DMS153 treated with DMSO at 0.1 percent for 48 hours (cell line): ENCODE measurements at regions not wholly inside any gene's neighbourhood (a gene's known extent, or its start where the extent isn't known, plus 50 kb on each side); places are given as distances from the start of the nearest gene placed in this dataset.

Experiments
- DNase-seq: peaks from one replicate; lab custom pipeline; 2025; ENCODE audit not compliant: unreplicated experiment; lab: John Stamatoyannopoulos, UW

DNA sequence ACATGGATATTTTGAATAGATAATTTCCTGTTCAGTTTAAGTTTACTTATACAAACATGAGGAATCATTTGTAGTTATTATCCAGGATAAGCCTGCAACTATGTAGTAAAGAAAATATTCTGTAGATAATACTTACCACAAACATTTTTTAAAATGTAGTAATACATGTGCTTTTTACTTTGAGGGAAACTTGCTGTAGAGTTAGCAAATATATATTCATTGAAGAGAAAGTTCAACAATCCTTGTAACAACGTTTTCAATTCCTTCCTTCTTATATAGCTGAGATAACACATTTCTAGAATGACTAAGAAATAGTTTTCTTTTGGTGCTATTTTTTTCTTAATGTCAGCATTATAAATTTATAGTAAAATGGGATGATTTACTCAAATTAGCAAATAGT lies 664.6 kb upstream of the ADAMTS5 start:
- no peak for DNase-seq

DNA sequence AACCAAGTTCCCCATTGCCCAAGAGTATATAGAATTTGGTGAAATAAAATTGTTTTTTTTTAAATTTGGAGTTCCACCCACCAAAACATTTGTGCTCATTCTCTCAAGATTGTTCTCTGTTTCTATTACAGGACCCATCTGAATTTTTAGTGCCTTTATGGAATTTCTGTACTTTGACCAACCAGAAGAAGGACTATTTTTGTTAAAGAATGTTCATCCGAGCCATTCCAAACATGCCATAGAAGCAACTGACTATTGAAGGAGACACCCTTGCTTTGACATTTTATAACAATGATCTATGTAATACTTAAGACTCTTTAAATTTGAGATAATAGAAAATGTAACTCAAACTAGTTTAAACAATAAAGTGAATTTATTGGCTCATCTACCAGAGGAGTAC lies 655.7 kb upstream of the ADAMTS5 start:
- no peak for DNase-seq

DNA sequence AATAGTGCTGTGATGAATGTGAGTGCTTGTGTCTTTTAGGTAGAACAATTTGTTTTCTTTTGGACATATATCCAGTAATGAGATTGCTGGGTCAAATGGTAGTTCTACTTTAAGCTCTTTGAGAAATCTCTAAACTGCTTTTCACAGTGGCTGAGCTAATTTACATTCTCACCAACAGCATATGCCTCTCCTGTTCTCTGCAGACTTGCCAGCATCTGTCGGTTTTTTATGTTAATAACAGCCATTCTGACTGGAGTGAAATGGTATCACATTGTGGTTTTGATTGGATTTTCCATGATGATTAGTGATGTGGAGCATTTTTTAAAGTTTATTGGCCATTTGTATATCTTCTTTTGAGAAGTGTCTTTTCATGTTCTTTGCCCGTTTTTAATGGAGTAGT lies 647.3 kb upstream of the ADAMTS5 start:
- DNase-seq, result no peak

DNA sequence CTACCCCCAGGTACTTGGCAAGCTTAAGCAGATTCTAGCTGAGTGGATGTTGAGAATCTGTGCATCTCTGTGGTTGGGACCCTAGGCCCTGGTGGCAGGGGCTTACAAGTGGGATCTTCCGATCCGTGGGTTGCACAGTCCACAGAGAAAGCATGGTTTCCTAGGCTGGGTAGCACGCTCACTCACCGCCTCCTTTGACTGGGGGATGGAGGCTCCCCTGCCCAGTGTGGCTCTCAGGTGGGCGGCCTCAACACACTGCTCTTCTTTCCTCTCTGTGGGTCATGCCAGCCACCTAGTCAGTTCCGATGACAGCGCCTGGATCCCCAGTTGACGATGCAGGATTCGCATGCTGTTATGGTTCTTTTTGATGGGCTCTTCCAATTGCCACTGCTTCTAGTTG lies 639.5 kb upstream of the ADAMTS5 start:
- DNase-seq, result no peak

DNA sequence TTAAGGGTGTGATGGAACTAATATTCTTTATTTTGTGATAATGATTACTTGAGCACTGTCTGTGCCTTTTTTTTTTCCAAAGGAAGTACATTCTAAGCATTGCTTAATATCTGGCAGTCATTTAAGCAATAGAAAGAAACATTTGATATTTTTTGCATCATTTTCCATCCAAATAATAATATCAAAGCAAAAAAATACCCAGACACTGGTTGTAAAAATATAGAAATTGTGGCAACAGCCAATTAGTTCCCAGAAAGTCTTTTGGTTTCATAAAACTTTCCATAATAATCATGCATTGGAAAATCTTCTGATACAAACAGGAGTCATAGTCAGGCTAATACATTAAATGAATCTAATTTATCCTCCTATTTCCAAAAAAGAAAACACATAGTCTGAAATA lies 629.3 kb upstream of the ADAMTS5 start:
- DNase-seq, result no peak

DNA sequence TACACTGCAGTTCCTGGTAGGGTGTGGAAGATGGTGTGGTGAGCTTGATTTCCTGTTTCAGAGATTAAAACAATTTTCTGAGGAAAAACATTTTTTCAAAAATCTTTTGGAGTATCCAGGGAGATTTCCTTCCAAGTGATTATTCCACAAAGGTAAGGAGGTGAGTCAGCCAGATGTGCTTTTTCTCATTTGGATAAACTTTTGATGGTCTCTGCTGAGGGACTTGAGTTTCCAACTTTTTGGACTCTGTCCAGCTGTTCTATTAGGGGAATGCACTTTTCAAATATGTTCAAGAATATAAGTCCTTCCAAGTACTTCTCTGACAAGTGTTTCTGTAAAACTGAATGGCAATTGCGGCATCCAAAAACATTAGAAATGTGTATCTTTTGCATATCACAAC lies 628.8 kb upstream of the ADAMTS5 start:
- DNase-seq, result no peak

DNA sequence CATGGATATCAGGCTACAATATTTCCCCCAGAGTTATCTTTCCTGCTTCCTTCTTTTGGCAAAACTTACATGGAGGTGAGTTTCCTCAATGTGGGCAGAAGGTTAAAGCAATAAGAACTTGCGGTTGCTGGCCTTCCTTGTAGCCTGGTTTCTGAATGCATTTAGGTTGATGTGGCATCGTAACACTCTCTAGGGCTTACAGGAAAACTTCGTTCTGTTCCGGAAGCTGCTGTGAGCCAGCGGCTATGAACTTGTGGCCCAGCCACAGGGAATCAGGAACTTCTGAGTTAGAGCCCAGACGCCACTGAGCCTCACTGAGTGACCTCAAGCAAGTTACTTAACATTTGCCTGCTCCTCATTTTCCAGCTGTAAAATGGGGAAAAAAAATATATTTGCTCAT lies 623.4 kb upstream of the ADAMTS5 start:
- DNase-seq, result no peak

DNA sequence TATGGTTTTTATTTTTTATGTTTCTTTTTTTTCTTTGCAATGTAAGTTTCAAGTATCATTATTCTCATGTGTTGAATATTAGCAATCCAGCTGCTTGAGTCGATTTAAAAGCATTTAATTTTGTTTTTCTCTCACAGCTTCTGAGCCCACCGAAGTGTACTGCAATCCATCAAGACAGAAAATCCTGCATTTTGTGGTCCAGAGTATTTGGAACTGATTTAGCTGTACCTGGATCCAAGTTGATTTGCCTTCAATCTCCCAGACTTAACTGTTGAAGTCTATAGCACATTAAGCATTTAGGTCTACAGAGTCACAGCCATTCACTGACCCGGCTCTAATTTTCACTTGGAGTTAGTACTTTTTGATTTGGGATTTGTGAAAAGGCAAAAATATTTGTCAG lies 622.9 kb upstream of the ADAMTS5 start:
- no peak for DNase-seq

DNA sequence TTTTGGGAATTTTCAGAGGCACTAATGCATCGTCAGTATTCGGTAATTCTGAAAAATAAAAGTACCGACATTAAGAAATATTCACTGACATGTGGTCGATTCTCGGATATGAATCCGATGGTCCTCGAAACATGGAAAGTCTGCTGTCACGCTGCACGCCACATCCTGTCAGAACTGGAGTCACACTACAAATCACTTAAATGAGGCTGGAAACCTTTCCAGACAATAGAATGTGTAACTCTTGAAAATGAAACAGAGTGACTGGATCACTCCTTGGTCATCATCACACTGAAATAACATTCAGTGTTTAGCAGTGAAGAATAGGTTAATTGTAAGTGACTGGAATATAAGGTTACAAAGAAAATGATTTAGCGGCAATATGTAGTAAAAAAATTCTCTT lies 620.1 kb upstream of the ADAMTS5 start:
- no peak for DNase-seq

DNA sequence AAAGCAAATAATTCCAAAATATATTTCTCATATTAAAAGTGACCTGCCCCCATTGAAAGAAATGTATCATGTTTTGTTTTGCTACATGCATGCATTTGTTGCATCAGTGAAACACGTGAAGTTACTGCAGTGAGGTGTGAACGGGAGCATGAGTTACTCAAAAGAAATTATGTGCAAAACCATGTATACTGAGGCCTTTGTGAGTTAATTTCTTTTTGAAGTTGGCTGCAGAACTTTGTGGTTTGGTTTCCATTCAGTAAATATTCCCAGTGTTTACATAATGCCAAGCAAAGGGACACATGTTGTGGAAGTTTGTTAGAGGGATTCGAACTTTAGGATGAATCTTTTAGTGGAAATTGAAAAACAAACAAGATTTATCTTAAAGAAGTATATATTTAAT lies 619.4 kb upstream of the ADAMTS5 start:
- DNase-seq, result no peak

DNA sequence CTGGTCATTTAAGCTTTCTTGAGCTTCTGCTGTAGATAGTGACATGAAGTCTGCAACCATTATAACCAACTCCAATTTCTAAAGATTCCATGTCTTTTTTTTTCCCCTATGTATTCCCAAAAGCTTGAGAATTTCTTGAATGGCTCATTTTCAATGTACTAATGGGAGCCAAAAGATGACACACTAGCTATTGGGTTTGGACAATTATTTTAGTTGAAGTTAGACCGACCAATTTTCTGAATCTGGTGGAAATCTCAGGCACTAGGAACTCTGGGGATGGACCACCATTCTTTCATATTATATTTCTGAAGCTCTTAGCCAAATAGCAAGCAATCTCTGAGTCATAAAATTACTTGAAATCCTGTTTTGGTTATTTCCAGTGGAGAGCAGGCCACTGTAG lies 617.4 kb upstream of the ADAMTS5 start:
- DNase-seq, result no peak

DNA sequence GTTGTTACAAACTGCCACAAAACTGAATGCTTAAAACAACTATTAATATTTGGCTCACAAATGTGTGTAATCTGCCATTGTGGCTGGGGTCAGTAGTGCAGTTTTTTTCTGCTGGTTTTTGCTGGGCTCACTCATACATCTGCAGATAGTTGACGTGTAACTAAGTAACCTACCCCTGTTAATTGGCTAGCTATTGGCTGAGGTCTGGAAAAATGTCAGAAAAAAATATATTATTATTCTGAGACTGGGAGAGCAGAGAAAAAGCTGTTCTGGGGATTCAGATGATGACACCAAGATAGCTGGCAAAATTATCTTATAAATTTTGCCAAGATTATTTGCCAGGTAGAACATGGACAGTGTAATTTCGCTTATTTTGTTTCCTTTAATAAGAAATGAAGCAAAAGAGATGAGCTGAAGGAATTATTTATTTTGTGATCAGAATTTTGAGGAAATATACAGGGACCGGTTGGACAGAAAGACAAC lies 616.1 kb upstream of the ADAMTS5 start:
- DNase-seq, result no peak

DNA sequence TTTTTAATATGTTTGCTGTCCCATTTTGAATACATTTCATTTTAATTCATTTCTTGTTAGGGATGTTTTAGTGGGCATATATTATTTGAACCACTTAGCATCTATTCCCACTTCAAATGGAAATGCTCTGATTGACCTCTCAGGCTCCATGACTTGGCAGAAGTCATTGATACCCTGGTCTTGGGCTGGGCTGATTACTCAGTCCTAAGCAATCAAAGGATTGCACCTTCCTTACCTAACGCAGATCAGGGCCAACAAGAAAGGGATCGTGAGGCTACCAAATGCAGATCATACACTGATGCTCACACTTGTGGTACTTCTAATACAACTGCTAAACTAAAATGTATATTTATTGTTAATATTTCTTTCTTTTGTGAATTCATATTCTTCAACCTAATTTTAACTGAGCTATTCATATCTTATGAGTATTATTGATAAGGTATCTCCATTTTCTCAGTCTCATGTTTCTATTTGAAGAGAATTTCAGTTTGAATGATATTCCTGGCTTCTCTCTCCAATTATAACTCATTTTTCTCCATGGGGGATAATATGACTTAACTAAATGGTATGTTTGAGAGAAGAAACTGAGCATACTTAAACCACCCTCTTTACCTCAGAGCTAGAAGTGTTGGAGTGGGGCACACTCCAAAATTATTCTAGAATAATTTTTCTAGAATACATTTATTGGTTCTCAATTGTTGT lies 615.5 kb upstream of the ADAMTS5 start:
- DNase-seq, result no peak

DNA sequence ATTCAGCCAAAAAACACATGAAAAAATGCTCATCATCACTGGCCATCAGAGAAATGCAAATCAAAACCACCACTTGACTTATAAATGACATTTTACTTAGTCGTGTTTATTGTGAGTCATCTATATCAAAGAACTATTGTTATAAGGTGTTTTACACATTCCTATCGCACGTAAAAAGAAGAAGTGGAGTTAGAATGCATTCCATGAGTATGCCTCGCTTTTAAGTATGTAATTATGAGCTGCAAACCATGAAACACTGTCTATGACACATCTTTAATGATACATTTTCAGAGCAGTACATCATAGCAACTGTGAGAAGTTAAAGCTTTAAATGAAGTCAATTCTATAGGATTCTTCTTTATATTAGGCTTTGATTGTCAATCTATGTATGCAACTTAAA lies 614.3 kb upstream of the ADAMTS5 start:
- DNase-seq, result no peak

DNA sequence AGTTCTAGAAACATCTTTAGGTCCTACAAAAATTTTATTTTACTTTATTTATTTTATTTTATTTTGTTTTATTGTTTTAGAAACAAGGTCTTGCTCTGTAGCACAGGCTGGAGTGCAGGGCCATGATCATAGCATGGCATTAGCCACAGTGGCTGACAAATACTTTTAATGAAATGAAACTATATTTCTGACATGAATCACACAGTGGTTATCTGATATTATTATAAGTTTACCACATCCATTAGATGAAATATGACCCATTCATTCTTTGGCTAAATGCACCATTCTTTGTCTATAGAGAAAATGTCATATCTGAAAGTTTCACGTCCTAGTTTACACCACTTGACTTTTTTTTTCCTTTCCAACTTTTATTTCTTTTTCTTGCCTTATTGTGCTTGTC lies 613.4 kb upstream of the ADAMTS5 start:
- no peak for DNase-seq

DNA sequence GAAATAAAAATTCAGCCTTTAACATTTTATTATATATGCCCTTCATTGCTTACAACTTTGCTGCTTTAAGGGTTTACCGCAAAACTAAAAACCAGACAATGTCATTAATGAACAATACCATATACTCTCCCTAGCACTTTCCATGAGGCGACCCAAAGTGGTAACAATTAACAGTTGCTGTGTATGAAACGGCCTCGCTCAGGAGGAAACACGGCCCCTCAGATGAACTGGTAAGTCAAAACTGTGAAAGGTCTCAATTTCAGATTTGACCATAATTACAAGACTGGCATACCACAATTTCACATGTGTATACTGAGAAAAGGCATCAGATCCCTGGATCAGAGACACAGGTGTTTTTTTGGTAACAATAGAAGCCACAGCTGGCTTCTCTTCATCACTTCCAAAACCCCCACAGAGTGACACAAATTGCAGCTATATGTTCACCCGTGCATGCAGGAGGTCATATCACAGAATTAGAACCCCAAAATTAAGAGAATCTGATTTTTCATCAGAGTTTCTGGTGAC lies 611.9 kb upstream of the ADAMTS5 start:
- no peak for DNase-seq

DNA sequence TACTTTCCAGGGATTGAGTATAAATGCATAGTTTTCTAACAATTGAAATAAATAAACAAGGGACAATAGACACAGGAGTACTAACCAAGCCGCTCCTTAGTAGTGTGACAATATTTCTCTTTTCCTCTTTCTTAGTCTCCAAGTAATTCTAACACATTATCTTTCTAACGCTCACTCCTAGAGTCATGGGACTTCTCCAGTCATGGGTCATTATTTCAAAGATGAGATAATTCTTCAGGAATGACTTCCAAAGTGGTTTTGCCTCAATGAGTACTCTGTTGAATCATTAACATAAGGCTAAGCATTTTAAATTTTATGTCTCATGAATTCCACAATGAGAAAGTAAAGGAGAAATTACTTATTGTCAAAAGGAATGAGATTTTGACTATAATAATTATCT lies 605.8 kb upstream of the ADAMTS5 start:
- no peak for DNase-seq

DNA sequence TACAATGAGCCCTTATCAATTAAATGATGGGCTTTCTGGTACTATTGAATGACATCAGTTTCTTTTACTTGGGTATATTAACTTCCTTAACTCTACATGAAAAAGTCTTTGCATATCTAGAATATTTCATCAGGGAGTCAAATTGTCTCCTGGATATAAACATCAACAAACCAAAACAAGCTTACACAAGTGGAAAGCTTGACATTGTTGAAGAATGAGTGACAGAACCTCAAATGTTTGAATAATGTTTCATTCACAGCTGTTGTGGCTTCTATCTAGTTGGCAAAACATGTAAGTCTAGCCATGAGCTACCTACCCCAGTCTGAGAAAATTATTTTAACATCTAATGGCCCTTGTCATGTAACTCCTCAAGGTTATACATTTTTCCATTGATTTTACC lies 604.8 kb upstream of the ADAMTS5 start:
- no peak for DNase-seq

DNA sequence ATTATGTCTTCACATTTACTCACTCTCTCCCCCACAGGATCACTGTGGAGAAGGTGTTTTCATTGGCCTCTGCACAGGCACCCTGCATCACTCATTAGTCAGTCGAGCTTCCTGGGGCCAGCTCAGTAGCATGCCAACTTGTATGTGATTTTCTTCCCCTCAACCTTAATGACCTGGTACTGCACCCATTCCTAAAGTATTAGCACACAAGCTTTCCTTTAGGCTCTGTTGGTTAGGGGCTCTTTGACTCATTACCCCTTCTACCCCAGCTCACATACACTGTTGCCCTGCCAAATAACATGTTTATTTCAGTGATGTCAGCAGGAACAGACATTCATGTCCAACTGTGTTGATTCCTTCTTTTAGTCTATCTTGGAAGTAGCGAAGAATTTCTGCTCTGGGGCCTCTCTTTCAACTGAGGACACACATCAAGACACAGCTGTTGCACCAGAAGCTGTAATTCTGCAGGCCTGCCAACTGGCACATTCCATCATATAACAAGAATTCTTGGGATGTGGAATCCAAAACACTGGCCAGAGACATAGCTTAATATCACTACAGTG lies 603.5 kb upstream of the ADAMTS5 start:
- DNase-seq, result no peak

DNA sequence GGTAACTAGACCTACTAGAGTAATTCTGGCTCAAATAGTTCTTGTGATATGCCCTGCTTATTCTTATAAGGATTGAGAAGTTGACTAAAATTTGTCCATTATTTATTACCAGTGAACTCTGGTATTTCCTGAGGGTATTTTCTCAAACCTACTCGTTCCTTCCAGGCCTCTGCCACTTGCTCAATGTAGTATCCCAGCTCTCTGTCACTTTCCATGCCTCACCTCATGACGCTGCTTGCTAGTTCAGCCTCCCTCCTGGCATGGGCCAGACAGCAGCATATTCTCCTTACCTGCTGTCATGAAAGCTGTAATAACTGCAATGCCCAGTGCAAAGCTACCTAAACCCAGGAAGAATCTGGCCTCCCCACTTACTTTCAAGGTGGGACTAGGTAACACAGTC lies 602.9 kb upstream of the ADAMTS5 start:
- DNase-seq, result no peak

DNA sequence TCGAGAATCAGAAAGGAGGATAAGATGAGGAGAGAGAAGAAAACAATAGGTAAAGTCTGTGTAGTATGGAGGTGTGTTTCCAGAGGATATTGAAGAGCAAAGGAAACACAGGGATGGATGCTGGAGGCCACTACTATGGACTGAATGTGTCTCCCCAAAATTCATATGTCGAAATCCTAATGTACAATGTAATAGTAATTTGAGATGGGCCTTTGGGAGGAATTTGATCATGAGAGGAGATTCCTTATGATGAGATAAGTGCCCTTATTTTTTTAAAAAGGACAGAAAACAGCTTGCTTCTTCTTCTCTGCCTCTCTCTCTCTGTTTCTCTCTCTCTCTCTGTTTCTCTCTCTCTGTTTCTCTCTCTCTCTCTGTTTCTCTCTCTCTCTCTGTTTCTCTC lies 602.2 kb upstream of the ADAMTS5 start:
- DNase-seq, result no peak

DNA sequence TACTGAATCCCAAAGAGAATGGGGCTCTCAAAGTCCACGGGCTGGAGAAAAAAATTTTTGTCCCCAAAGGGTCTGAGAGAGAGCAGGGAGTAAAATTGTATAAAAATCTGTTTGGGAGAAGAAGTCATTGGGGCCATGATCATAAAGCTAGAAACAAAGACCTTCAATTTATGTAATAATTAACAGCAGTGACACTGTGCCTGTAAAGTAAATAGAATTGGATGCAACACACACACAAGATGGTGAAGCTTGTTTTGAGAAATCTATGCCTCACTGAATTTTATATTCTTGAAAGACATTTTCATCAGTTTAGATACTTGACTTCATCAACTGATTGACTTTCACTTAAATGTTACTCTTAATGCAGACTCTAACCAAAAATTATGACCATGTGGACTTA lies 600.5 kb upstream of the ADAMTS5 start:
- DNase-seq, result no peak

DNA sequence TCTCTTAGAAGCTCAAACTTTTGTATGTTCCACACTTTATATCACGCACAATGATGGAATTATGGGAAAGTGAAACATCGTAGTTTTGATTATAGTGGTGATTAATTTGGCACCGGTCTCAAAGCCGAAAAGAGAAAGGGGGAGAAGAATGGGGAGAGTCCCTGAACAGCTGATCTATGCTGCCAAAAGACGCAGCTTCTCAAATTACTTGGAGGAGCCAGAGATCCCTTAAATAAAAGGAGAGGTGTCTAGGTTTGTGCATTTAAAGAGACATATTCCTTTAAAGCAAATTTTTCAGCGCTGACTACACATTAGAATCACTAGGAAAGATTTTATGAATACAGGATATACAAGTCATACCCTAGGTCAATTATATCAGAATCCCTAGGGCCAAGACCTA lies 599.6 kb upstream of the ADAMTS5 start:
- no peak for DNase-seq
